ENCODE measurements at regions not wholly inside any gene's neighbourhood (a gene's known extent, or its start where the extent isn't known, plus 50 kb on each side); places are given as distances from the start of the nearest gene placed in this dataset.

GRCh38 chr15:47339800-47340570 is 377.3 kb upstream of the SEMA6D start:
- no peak for DNase-seq (ENCODE audit: low read depth in 2 of 3, low spot score in 2 of 3)

DNA sequence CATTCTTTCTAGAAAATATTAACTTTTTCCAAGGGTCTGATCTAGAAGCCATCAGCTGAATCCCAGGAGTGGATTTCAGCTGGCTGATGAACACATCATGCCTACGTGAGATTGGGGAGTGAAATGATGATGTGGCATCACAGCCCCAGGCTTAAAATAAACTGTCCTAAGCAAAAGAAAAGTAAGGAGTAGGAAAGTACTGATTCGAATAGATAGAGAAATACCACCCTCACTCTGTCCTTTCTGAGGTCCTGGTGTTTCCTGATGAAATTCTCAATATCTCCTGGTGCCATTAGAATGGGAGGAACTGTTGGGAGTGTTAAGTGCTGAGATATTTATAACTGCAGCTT is 376.8 kb upstream of the SEMA6D start:
- no peak for DNase-seq (ENCODE audit: low read depth in 2 of 3, low spot score in 2 of 3)

- DNase-seq (ENCODE audit: low read depth in 2 of 3, low spot score in 2 of 3) = no peak
Observed at GRCh38 chr15:47349179-47349578, 368.1 kb upstream of the SEMA6D start.

GRCh38 chr15:47351501-47351900 is 365.8 kb upstream of the SEMA6D start:
- DNase-seq (ENCODE audit: low read depth in 2 of 3, low spot score in 2 of 3) = no peak

GRCh38 chr15:47352217-47352616 is 365.1 kb upstream of the SEMA6D start:
- DNase-seq (ENCODE audit: low read depth in 2 of 3, low spot score in 2 of 3) = no peak

- no peak for DNase-seq (ENCODE audit: low read depth in 2 of 3, low spot score in 2 of 3)
Observed at GRCh38 chr15:47355759-47356158, 361.5 kb upstream of the SEMA6D start.

DNA sequence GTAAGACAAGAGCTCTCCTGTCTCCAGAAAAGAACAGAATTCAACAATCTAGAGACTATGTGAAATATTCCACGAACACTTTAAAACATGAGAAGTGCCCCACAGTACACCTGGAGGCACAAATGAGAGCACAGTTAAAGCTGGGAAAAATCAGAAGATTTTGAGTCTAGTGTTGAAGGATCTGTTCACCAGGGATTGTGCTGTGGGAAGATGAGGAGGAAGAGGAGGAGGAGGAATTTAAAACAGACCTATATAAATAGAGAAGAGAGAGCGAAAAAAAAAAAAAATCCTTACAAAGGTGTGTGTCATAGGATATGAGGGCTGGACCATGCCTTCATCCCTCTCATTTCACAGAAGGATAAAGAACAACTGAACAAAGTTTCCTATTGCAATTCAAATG is 361.0 kb upstream of the SEMA6D start:
- no peak for DNase-seq (ENCODE audit: low read depth in 2 of 3, low spot score in 2 of 3)

DNA sequence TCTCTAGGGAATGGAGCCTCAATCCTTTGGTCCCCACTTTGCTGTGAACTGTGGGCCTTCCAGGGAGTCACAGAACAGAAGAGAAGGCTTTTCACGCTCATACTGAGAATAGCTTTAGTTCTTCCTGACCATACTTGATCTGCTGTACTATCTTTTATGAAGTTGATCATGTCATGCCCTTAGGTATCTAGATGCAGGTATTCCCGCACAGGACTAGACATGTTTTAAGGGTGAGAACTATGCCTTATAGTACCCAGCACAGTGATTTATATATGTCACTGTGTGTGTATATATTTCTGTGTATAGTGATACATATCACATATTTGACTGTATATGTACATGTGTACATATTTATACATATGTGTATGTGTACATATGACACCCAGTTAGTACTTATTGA is 358.4 kb upstream of the SEMA6D start:
- DNase-seq (ENCODE audit: low read depth in 2 of 3, low spot score in 2 of 3) = no peak

DNA sequence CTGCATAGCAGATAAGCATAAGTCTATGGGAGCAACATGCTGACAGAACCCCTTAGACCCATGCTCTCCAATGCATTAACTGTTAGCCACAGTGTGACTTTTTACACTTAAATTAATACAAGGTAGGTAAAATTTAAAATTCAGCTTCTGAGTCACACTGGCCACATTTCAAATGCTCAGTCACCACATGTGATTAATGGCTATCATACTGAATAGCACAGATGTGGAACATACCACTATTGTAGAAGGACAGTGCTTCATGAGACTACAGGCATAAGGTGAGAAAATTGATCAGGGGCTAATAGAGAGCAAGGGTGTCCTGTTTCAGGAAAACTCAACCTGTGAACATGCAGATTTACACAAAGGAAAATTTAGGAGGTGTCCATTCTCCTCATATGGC is 357.0 kb upstream of the SEMA6D start:
- DNase-seq (ENCODE audit: low read depth in 2 of 3, low spot score in 2 of 3) = no peak

DNA sequence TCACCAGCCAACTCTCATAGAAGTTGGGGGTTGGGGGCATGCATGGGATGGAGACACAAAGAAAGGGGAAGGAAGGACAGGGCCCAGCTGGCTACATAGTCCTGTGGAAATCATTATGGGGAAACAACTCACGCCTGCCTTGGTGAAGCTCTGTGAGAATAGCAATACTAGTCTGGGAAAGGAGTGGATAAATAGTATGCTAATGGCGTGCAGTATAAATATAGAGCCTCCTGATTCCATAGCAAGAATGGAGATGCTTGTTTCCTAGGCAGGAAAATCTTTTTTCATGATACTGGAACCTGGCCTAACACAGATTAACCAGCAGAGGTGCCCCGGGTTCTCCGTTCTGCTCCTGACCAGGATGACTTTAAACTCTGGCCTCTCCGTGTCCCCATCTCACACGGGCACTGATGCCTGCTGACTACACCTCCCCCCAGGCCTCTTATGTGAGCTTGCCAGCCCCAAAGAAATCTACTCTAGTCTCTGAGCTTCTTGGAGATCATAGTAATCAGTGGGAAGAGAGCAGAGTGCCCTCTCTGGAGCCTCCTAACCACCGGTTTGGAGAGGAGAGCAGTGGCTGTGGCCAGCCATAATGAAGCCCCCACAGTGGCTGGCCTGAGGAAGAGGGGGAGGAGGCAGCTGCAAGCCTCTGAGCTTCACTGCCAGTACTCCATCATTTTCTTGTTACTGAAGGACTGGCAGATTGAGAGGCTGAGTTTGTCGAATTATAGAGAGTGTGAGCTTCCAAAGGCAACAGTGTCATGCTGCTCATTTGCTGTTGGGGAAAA is 355.0 kb upstream of the SEMA6D start:
- no peak for DNase-seq (ENCODE audit: low read depth in 2 of 3, low spot score in 2 of 3)

- no peak for DNase-seq (ENCODE audit: low read depth in 2 of 3, low spot score in 2 of 3)
Observed at GRCh38 chr15:47363653-47364052, 353.7 kb upstream of the SEMA6D start.

DNA sequence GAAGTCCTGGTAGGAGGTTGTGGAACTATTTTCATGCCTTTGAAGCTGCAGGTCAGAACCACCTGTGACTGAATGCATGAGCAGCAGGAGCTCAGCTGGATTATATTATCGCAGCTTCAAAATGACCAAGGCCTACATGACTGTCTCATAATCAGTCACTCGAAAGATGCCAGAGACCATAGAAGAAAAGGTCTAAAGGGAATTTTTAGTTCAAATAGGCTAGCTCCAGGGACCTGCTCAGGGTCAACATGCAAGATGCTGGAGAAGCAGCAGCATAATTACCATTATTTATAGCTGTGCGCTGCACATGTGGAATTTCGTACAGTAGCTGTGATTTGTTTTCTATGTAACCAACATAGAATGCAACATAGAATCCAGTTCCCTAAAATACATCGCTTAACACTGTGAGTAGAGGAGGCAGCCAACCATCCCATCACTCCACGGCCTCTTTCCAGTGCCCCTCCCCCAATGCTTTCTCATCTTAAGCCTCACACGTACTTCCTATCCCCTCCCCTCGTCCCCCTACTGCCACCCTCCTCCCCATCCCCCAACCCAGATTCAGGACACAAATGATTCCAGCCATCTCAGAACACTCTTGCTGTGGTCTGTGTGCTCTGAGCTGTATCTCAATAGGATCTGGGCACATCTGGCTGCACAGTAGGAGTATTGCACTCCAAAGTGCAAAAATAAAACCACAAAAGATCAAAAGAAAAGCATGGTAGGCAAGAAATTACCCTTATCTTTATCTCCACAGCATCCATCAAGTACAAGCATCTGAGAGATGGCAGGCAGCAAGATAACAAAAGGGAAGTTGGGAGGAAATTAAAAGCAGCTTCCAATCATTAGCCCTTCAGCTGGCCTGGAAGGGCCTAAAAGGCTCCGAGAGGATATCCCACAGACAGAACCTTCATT is 352.8 kb upstream of the SEMA6D start:
- DNase-seq (ENCODE audit: low read depth in 2 of 3, low spot score in 2 of 3) = no peak

GRCh38 chr15:47366884-47367283 is 350.4 kb upstream of the SEMA6D start:
- no peak for DNase-seq (ENCODE audit: low read depth in 2 of 3, low spot score in 2 of 3)

GRCh38 chr15:47367726-47368390 is 349.4 kb upstream of the SEMA6D start:
- no peak for DNase-seq (ENCODE audit: low read depth in 2 of 3, low spot score in 2 of 3)

- DNase-seq (ENCODE audit: low read depth in 2 of 3, low spot score in 2 of 3) = no peak
Observed at GRCh38 chr15:47371939-47372338, 345.4 kb upstream of the SEMA6D start.

- DNase-seq (ENCODE audit: low read depth in 2 of 3, low spot score in 2 of 3) = no peak
Observed at GRCh38 chr15:47374222-47374621, 343.1 kb upstream of the SEMA6D start.

DNA sequence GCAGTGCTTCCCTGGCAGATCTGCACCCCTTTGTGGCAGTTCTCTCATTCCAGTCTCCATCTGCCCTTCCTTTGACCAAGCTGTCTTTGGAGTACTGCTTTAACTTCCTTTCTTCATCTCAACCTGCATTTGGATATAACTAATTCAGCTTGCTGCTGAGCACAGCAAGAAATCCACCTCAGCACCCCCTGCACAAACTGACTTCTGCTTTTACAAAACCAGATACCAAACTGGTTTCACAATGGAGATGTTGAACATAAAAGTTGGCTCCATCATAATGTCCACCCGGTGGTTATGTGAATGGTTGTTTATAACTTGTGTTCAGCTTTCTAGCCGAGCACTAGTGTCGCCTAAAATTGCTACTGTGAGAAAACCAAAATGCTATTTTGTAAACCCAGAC is 341.1 kb upstream of the SEMA6D start:
- DNase-seq (ENCODE audit: low read depth in 2 of 3, low spot score in 2 of 3) = no peak

DNA sequence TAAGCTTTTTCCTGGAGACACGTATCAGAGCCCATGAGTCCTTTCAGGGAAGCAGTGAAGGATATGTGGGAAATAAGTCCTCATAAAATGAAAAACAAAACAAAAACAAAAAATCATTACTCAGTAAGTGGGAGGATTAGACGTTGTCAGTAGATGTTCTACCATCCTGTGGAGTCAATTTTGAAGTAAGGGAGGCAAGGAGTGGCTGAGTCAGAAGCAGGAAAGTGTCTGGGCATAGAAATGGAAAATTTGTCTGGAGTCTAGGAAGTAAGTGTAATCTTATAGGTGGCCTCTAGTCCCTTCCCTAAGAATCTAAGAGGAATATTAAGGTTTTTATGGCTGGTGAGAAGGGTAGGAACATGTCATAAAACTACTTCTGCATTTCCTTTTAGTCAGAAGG is 339.8 kb upstream of the SEMA6D start:
- no peak for DNase-seq (ENCODE audit: low read depth in 2 of 3, low spot score in 2 of 3)

DNA sequence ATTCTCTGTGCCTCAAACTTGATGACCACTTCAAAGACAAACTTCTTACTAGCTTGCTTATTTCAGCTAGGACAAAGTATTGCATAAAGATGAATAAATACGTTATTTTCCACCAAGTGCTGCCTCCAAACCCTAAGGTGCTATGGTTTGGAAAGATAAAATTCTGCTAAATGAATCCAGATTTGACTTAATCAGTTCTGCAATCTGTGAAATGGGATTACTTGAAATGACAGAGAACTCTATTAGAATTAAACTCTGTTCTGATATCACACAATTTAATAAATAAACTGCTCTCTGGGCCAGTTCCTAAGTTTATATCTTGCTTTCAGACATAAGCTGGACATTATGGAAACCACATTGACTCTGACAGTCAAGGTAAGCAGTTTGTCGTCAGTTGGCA is 338.8 kb upstream of the SEMA6D start:
- DNase-seq (ENCODE audit: low read depth in 2 of 3, low spot score in 2 of 3) = no peak

GRCh38 chr15:47383102-47383501 is 334.2 kb upstream of the SEMA6D start:
- DNase-seq (ENCODE audit: low read depth in 2 of 3, low spot score in 2 of 3) = no peak

DNA sequence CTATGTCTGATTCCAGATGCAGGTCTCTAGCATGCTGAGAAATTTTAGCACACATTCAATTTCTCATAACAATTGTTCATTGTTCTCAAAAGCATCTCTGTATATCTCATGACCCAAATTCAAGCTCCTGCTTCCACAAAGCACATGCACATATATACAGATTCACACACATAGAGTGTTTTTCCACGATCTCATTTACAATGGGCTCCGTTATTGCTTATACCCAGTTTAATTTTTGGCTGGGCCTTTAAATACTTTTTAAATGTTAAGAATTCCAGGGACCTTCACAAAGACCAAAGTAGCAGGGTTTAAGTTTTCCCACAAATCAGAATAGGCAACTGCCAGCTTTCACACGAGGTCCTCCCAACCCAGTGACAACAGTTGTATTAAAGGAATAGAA is 333.5 kb upstream of the SEMA6D start:
- no peak for DNase-seq (ENCODE audit: low read depth in 2 of 3, low spot score in 2 of 3)
